ENCODE measurements at regions not wholly inside any gene's neighbourhood (a gene's known extent, or its start where the extent isn't known, plus 50 kb on each side); places are given as distances from the start of the nearest gene placed in this dataset.

GRCh38 chr4:15295421-15296162, 132.2 kb upstream of the C1QTNF7 start:
- ATAC-seq (ENCODE audit: insufficient read depth, low FRiP score) (no peak), DNase-seq (no peak)
- no peak overlapping the region for H3K27ac ChIP-seq (ENCODE audit: low read depth in 1 of 2, low read length in 1 of 2)
- H3K4me3 ChIP-seq, result no peak overlapping the region
- H3K9me3 ChIP-seq (ENCODE audit: control insufficient read depth in 4 of 4, insufficient read depth in 3 of 4, low read length in 3 of 4), result no peaks in the 10 kb centered on the region
- no peaks in the 10 kb centered on the region for H3K27me3 ChIP-seq (ENCODE audit: control insufficient read depth in 3 of 3, insufficient read depth in 3 of 3, low read length in 2 of 3)
- no peak for TF ChIP-seq CTCF (IDR thresholded peaks at IDR 0.05; ENCODE audit: control extremely low read depth, extremely low read depth)
- WGBS, 2 donors, result 66 to 71% methylated on average over 8 of the region's 8 CpGs
- H3K9ac ChIP-seq (ENCODE audit: insufficient read depth in 1 of 2, low read length in 2 of 2), result no peak overlapping the region
- H3K36me3 ChIP-seq (ENCODE audit: control insufficient read depth in 4 of 4, insufficient read depth in 4 of 4, low read length in 4 of 4), result no peaks in the 10 kb centered on the region
- H3K4me1 ChIP-seq (ENCODE audit: control insufficient read depth in 5 of 5, insufficient read depth in 5 of 5, low read length in 5 of 5), result peaks cover 0 to 5% (median 0%) of the 10 kb centered on the region in 5 donors

- TF ChIP-seq CTCF (IDR thresholded peaks at IDR 0.05; ENCODE audit: control extremely low read depth, extremely low read depth), result no peak
- no peak overlapping the region for H3K27ac ChIP-seq (ENCODE audit: low read depth in 1 of 2, low read length in 1 of 2)
- H3K9ac ChIP-seq (ENCODE audit: insufficient read depth in 1 of 2, low read length in 2 of 2), result no peak overlapping the region
- no peak for DNase-seq
- WGBS, 2 donors, result 89 to 96% methylated on average over 3 of the region's 3 CpGs
- no peak overlapping the region for H3K4me3 ChIP-seq
- H3K27me3 ChIP-seq (ENCODE audit: control insufficient read depth in 3 of 3, insufficient read depth in 3 of 3, low read length in 2 of 3), result no peaks in the 10 kb centered on the region
- no peaks in the 10 kb centered on the region for H3K36me3 ChIP-seq (ENCODE audit: control insufficient read depth in 4 of 4, insufficient read depth in 4 of 4, low read length in 4 of 4)
- no peak for ATAC-seq (ENCODE audit: insufficient read depth, low FRiP score)
- peaks cover 0 to 5% (median 0%) of the 10 kb centered on the region in 5 donors for H3K4me1 ChIP-seq (ENCODE audit: control insufficient read depth in 5 of 5, insufficient read depth in 5 of 5, low read length in 5 of 5)
- no peaks in the 10 kb centered on the region for H3K9me3 ChIP-seq (ENCODE audit: control insufficient read depth in 4 of 4, insufficient read depth in 3 of 4, low read length in 3 of 4)
Observed at GRCh38 chr4:15297344-15297743, 130.5 kb upstream of the C1QTNF7 start.

GRCh38 chr4:15299627-15300026, 128.2 kb upstream of the C1QTNF7 start:
- WGBS, 2 donors, result 77 to 85% methylated on average over 2 of the region's 2 CpGs
- H3K4me1 ChIP-seq (ENCODE audit: control insufficient read depth in 5 of 5, insufficient read depth in 5 of 5, low read length in 5 of 5), result peaks cover 0 to 2% (median 0%) of the 10 kb centered on the region in 5 donors
- H3K9me3 ChIP-seq (ENCODE audit: control insufficient read depth in 4 of 4, insufficient read depth in 3 of 4, low read length in 3 of 4), result no peaks in the 10 kb centered on the region
- DNase-seq (no peak), ATAC-seq (ENCODE audit: insufficient read depth, low FRiP score) (no peak)
- no peak overlapping the region for H3K27ac ChIP-seq (ENCODE audit: low read depth in 1 of 2, low read length in 1 of 2)
- TF ChIP-seq CTCF (IDR thresholded peaks at IDR 0.05; ENCODE audit: control extremely low read depth, extremely low read depth), result no peak
- no peaks in the 10 kb centered on the region for H3K27me3 ChIP-seq (ENCODE audit: control insufficient read depth in 3 of 3, insufficient read depth in 3 of 3, low read length in 2 of 3)
- H3K36me3 ChIP-seq (ENCODE audit: control insufficient read depth in 4 of 4, insufficient read depth in 4 of 4, low read length in 4 of 4), result no peaks in the 10 kb centered on the region
- no peak overlapping the region for H3K9ac ChIP-seq (ENCODE audit: insufficient read depth in 1 of 2, low read length in 2 of 2)
- H3K4me3 ChIP-seq, result no peak overlapping the region

Measured in lung (tissue), 11 donors.